ENCODE measurements at regions not wholly inside any gene's neighbourhood (a gene's known extent, or its start where the extent isn't known, plus 50 kb on each side); places are given as distances from the start of the nearest gene placed in this dataset.

DNA sequence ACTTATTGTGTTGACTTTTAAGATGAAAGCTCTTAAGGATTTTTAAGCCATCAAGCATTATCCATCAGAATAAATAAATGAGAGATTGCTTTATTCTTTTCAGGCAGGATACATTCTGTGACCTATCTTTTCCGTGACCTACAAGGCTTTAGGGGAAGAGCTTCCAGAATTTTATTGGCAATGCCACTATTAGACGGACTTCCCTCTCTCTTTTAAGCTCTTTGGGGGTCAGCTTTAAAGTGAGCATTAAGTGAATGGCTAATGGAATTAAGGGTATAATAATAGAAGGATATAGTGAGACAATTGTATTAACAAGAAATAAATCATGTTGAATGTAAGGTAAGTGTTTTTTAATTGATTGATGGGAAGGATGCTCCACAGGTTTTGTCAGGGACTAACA lies 273.7 kb downstream of the GPAT3 start:
- in situ Hi-C loops (cut with MboI) (no loop called here), intact Hi-C loops (cut with micrococcal nuclease) (no loop called here)
- ChIA-PET POLR2A (no interaction called here), CTCF (ENCODE audit: low intra/inter-chr PET ratio) (no interaction called here)
- Histone ChIP-seq H3K4me1 (replicated peaks in 1 of 2; ENCODE audit: control insufficient read depth in 2 of 2, insufficient read depth in 2 of 2, low read length in 2 of 2) (no peaks in the 10 kb centered on the region), H3K36me3 (ENCODE audit: control insufficient read depth, insufficient read depth, low read length) (no peaks in the 10 kb centered on the region), H3K9me1 (ENCODE audit: control insufficient read depth, insufficient read depth, low read length) (no peaks in the 10 kb centered on the region), H4K20me1 (replicated peaks; ENCODE audit: control insufficient read depth, insufficient read depth, low read length) (no peaks in the 10 kb centered on the region), H3K4me2 (ENCODE audit: insufficient read depth, low read length) (no peak overlapping the region), H3K4me3 (no peak overlapping the region), H3K27me3 (ENCODE audit: control insufficient read depth in 2 of 2, insufficient read depth in 2 of 2, low read length in 2 of 2) (no peaks in the 10 kb centered on the region), H3K27ac (ENCODE audit: extremely low read depth, low read depth, low read length) (no peak overlapping the region), H3K9ac (ENCODE audit: insufficient read depth in 1 of 2, low read depth in 2 of 2, low read length in 2 of 2) (no peak overlapping the region), H3K9me3 (replicated peaks; ENCODE audit: control insufficient read depth, insufficient read depth, low read depth, low read length) (no peaks in the 10 kb centered on the region), H3K79me2 (ENCODE audit: control insufficient read depth, insufficient read depth, low read length) (no peaks in the 10 kb centered on the region), H2AFZ (ENCODE audit: low read depth, low read length) (no peak overlapping the region)
- FAIRE-seq (no peak), ATAC-seq (no peak), DNase-seq (ENCODE audit: extremely low read depth in 1 of 4, low spot score in 3 of 4) (no peak)
- no TSS peak for BruUV-seq (replicated peaks)
- 0% methylated on average over 2 of the region's 2 CpGs for WGBS (ENCODE audit: insufficient coverage, low coverage, missing lambda C conversion rate)
- no peak for TF ChIP-seq RBM17 (IDR thresholded peaks at IDR 0.05; ENCODE audit: borderline replicate concordance, low read depth, low read length)
- no peak for TF ChIP-seq KLF1 (tag; IDR thresholded peaks at IDR 0.05)
- TF ChIP-seq, protein P1, sequence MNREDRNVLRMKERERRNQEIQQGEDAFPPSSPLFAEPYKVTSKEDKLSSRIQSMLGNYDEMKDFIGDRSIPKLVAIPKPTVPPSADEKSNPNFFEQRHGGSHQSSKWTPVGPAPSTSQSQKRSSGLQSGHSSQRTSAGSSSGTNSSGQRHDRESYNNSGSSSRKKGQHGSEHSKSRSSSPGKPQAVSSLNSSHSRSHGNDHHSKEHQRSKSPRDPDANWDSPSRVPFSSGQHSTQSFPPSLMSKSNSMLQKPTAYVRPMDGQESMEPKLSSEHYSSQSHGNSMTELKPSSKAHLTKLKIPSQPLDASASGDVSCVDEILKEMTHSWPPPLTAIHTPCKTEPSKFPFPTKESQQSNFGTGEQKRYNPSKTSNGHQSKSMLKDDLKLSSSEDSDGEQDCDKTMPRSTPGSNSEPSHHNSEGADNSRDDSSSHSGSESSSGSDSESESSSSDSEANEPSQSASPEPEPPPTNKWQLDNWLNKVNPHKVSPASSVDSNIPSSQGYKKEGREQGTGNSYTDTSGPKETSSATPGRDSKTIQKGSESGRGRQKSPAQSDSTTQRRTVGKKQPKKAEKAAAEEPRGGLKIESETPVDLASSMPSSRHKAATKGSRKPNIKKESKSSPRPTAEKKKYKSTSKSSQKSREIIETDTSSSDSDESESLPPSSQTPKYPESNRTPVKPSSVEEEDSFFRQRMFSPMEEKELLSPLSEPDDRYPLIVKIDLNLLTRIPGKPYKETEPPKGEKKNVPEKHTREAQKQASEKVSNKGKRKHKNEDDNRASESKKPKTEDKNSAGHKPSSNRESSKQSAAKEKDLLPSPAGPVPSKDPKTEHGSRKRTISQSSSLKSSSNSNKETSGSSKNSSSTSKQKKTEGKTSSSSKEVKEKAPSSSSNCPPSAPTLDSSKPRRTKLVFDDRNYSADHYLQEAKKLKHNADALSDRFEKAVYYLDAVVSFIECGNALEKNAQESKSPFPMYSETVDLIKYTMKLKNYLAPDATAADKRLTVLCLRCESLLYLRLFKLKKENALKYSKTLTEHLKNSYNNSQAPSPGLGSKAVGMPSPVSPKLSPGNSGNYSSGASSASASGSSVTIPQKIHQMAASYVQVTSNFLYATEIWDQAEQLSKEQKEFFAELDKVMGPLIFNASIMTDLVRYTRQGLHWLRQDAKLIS (CRISPR knock-in tag; IDR thresholded peaks at IDR 0.05): no peak
- TF ChIP-seq RFX7 (CRISPR knock-in tag; IDR thresholded peaks at IDR 0.05): no peak
- TF ChIP-seq, protein P2, sequence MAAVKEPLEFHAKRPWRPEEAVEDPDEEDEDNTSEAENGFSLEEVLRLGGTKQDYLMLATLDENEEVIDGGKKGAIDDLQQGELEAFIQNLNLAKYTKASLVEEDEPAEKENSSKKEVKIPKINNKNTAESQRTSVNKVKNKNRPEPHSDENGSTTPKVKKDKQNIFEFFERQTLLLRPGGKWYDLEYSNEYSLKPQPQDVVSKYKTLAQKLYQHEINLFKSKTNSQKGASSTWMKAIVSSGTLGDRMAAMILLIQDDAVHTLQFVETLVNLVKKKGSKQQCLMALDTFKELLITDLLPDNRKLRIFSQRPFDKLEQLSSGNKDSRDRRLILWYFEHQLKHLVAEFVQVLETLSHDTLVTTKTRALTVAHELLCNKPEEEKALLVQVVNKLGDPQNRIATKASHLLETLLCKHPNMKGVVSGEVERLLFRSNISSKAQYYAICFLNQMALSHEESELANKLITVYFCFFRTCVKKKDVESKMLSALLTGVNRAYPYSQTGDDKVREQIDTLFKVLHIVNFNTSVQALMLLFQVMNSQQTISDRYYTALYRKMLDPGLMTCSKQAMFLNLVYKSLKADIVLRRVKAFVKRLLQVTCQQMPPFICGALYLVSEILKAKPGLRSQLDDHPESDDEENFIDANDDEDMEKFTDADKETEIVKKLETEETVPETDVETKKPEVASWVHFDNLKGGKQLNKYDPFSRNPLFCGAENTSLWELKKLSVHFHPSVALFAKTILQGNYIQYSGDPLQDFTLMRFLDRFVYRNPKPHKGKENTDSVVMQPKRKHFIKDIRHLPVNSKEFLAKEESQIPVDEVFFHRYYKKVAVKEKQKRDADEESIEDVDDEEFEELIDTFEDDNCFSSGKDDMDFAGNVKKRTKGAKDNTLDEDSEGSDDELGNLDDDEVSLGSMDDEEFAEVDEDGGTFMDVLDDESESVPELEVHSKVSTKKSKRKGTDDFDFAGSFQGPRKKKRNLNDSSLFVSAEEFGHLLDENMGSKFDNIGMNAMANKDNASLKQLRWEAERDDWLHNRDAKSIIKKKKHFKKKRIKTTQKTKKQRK (IDR thresholded peaks at IDR 0.05; ENCODE audit: borderline replicate concordance, low read depth, low read length): no peak
- no peak for TF ChIP-seq NFATC3 (IDR thresholded peaks at IDR 0.05)
- TF ChIP-seq ZNF76 (CRISPR knock-in tag; IDR thresholded peaks at IDR 0.05; ENCODE audit: borderline replicate concordance): no peak
- TF ChIP-seq HDAC1 (IDR thresholded peaks at IDR 0.05): no peak
- TF ChIP-seq POLR2H (tag; IDR thresholded peaks at IDR 0.05; ENCODE audit: low read depth): no peak
- TF ChIP-seq BRD9 (IDR thresholded peaks at IDR 0.05; ENCODE audit: low read depth, partially characterized antibody): no peak
- no peak for TF ChIP-seq FOS (IDR thresholded peaks at IDR 0.05; ENCODE audit: extremely low read depth, insufficient read length)
- no peak for TF ChIP-seq EWSR1 (IDR thresholded peaks at IDR 0.05; ENCODE audit: borderline replicate concordance, low read depth, partially characterized antibody)

Measured in K562 (cell line).